IMR-90 (cell line): ENCODE measurements at regions not wholly inside any gene's neighbourhood (a gene's known extent, or its start where the extent isn't known, plus 50 kb on each side); places are given as distances from the start of the nearest gene placed in this dataset.

Source experiments
- ATAC-seq: fragments of 200-7000 bp; cut with Tn5 transposase; 2 replicates; pipeline ENCODE4 v1.9.1; 2020; ENCODE audit warnings: low read depth, mild to moderate bottlenecking, moderate library complexity
- BruUV-seq: library from RNA; stranded (reverse); fragments of 400-500 nt; replicated peaks from 2 replicates; lab custom pipeline; 2021; lab: Mats Ljungman, UMichigan
- CTCF ChIA-PET: fragments of 300-600 bp; formaldehyde crosslinking; extraction: SDS; loops from one replicate; lab custom pipeline; 2021; ENCODE audit warnings: antibody characterized with exemption; lab: Yijun Ruan, JAX
- POLR2A ChIA-PET: fragments of 300-600 bp; sonication (Branson Sonifier 250); formaldehyde crosslinking; loops from one replicate; lab custom pipeline; 2022; ENCODE audit warnings: antibody characterized with exemption; ENCODE audit not compliant: unreplicated experiment; lab: Charles Lee
- DNase-seq: peaks from one replicate; pipeline ENCODE4 v3.0.0; 2013
- H2AFZ ChIP-seq: replicated peaks from 2 replicates; pipeline ENCODE3; 2013; ENCODE audit warnings: low read length, mild to moderate bottlenecking; ENCODE audit not compliant: poor library complexity
- H2AK5ac ChIP-seq: 2 replicates; pipeline ENCODE4 v1.6.1; 2013; ENCODE audit warnings: low read depth, low read length, inconsistent platforms
- H2AK9ac ChIP-seq: replicated peaks from 2 replicates; pipeline ENCODE3; 2013; ENCODE audit warnings: mild to moderate bottlenecking, low read depth, low read length, moderate library complexity; ENCODE audit not compliant: poor library complexity
- H2BK120ac ChIP-seq: 2 replicates; pipeline ENCODE4 v1.6.1; 2013; ENCODE audit warnings: low read depth, low read length, inconsistent platforms
- H2BK15ac ChIP-seq: 3 replicates; pipeline ENCODE4 v1.6.1; 2013; ENCODE audit warnings: low read depth, low read length, inconsistent platforms
- H2BK20ac ChIP-seq: 2 replicates; pipeline ENCODE4 v1.6.1; 2013; ENCODE audit warnings: low read depth, mild to moderate bottlenecking, inconsistent platforms, low read length, moderate library complexity
- H2BK5ac ChIP-seq: 2 replicates; pipeline ENCODE4 v1.6.1; 2013; ENCODE audit warnings: mild to moderate bottlenecking, low read depth, low read length, inconsistent platforms; ENCODE audit not compliant: poor library complexity, severe bottlenecking
- H3K14ac ChIP-seq: replicated peaks from 2 replicates; pipeline ENCODE4 v1.6.1; 2013; ENCODE audit warnings: low read depth, low read length, inconsistent platforms
- H3K18ac ChIP-seq: 2 replicates; pipeline ENCODE4 v1.6.1; 2013; ENCODE audit warnings: low read depth, low read length, control low read depth
- H3K23ac ChIP-seq: 2 replicates; pipeline ENCODE4 v1.6.1; 2013; ENCODE audit warnings: low read depth, low read length, inconsistent platforms
- H3K27ac ChIP-seq: 2 replicates; pipeline ENCODE4 v1.5.1; 2013; ENCODE audit warnings: mild to moderate bottlenecking, control low read depth, low read length; ENCODE audit not compliant: insufficient read depth
- H3K27me3 ChIP-seq: 2 replicates; pipeline ENCODE4 v1.6.1; 2013; ENCODE audit warnings: low read length; ENCODE audit not compliant: control insufficient read depth, insufficient read depth
- H3K36me3 ChIP-seq: 2 replicates; pipeline ENCODE4 v1.6.1; 2013; ENCODE audit warnings: low read length, mixed read lengths; ENCODE audit not compliant: control insufficient read depth, insufficient read depth
- H3K4ac ChIP-seq: 2 replicates; pipeline ENCODE4 v1.6.1; 2013; ENCODE audit warnings: low read depth, low read length, inconsistent platforms
- H3K4me1 ChIP-seq: 2 replicates; pipeline ENCODE4 v1.6.1; 2013; ENCODE audit warnings: low read length, mixed read lengths; ENCODE audit not compliant: control insufficient read depth, insufficient read depth
- H3K4me2 ChIP-seq: 2 replicates; pipeline ENCODE4 v1.6.1; 2013; ENCODE audit warnings: low read depth, mild to moderate bottlenecking, control low read depth, low read length, moderate library complexity
- H3K4me3 ChIP-seq: 2 replicates; pipeline ENCODE4 v1.5.1; 2013; ENCODE audit warnings: low read depth, mild to moderate bottlenecking, control low read depth, low read length, moderate library complexity; ENCODE audit not compliant: insufficient read depth
- H3K56ac ChIP-seq: 2 replicates; pipeline ENCODE4 v1.6.1; 2013; ENCODE audit warnings: low read length, inconsistent platforms; ENCODE audit not compliant: insufficient read depth; ENCODE audit errors: extremely low read depth
- H3K79me1 ChIP-seq, 2 experiments: 2 replicates each; pipeline ENCODE4 v1.6.1; 2013; ENCODE audit warnings: low read length in 2 of 2, inconsistent platforms in 1 of 2, low read depth in 1 of 2
- H3K9ac ChIP-seq: 2 replicates; pipeline ENCODE4 v1.6.1; 2013; ENCODE audit warnings: low read depth, low read length, control low read depth
- H3K9me1 ChIP-seq: 2 replicates; pipeline ENCODE4 v1.6.1; 2013; ENCODE audit warnings: low read length, inconsistent platforms; ENCODE audit not compliant: insufficient read depth
- H3K9me3 ChIP-seq: 2 replicates; pipeline ENCODE4 v1.6.1; 2013; ENCODE audit warnings: low read length; ENCODE audit not compliant: control insufficient read depth, insufficient read depth
- H4K20me1 ChIP-seq: 2 replicates; pipeline ENCODE4 v1.6.1; 2013; ENCODE audit warnings: low read length, inconsistent platforms; ENCODE audit not compliant: insufficient read depth
- H4K5ac ChIP-seq: 2 replicates; pipeline ENCODE4 v1.6.1; 2013; ENCODE audit warnings: mild to moderate bottlenecking, low read depth, low read length, control low read depth
- H4K8ac ChIP-seq, 2 experiments: 2 replicates each; pipeline ENCODE4 v1.6.1; 2013; ENCODE audit warnings: low read depth in 2 of 2, low read length in 2 of 2, control low read depth in 1 of 2, inconsistent platforms in 1 of 2
- H4K91ac ChIP-seq: 2 replicates; pipeline ENCODE4 v1.6.1; 2013; ENCODE audit warnings: low read depth, low read length, inconsistent platforms; ENCODE audit not compliant: insufficient read depth
- BHLHE40 ChIP-seq: fragments of 150-350 bp; IDR thresholded peaks from 2 replicates; pipeline ENCODE4 v1.6.1; 2016; ENCODE audit warnings: mild to moderate bottlenecking, low read depth, low read length
- CEBPB ChIP-seq: IDR thresholded peaks from 2 replicates; pipeline ENCODE4 v1.6.1; 2012; ENCODE audit warnings: low read depth, low read length, improper control_type of control experiment
- CHD1 ChIP-seq: IDR thresholded peaks from 2 replicates; pipeline ENCODE4 v1.6.1; 2012; ENCODE audit warnings: low read depth, low read length, improper control_type of control experiment
- CTCF ChIP-seq: conservative IDR thresholded peaks from 2 replicates; pipeline ENCODE4 v1.5.1; 2012; ENCODE audit warnings: mild to moderate bottlenecking, low read depth, low read length, improper control_type of control experiment
- ELK1 ChIP-seq: fragments of 150-350 bp; IDR thresholded peaks from 2 replicates; pipeline ENCODE4 v1.6.1; 2016; ENCODE audit warnings: low read depth, mild to moderate bottlenecking, low read length, moderate library complexity, borderline replicate concordance
- FOS ChIP-seq: fragments of 150-350 bp; IDR thresholded peaks from 2 replicates; pipeline ENCODE4 v1.6.1; 2016; ENCODE audit warnings: low read depth, low read length
- MAFK ChIP-seq: IDR thresholded peaks from 2 replicates; pipeline ENCODE4 v1.6.1; 2012; ENCODE audit warnings: low read depth, low read length, improper control_type of control experiment
- MAZ ChIP-seq: IDR thresholded peaks from 2 replicates; pipeline ENCODE4 v1.6.1; 2012; ENCODE audit warnings: low read depth, mild to moderate bottlenecking, low read length, improper control_type of control experiment, moderate library complexity, borderline replicate concordance
- MXI1 ChIP-seq: IDR thresholded peaks from 2 replicates; pipeline ENCODE4 v1.6.1; 2012; ENCODE audit warnings: low read depth, mild to moderate bottlenecking, low read length, moderate library complexity, borderline replicate concordance
- NFE2L2 ChIP-seq: fragments of 150-350 bp; IDR thresholded peaks from 2 replicates; pipeline ENCODE4 v1.6.1; 2016; ENCODE audit warnings: low read depth, mild to moderate bottlenecking, low read length
- POLR2A ChIP-seq: IDR thresholded peaks from 2 replicates; pipeline ENCODE4 v1.6.1; 2012; ENCODE audit warnings: mild to moderate bottlenecking, low read depth, low read length
- RCOR1 ChIP-seq: IDR thresholded peaks from 2 replicates; pipeline ENCODE4 v1.6.1; 2012; ENCODE audit warnings: mild to moderate bottlenecking, low read length, improper control_type of control experiment; ENCODE audit not compliant: insufficient replicate concordance
- RFX5 ChIP-seq: IDR thresholded peaks from 2 replicates; pipeline ENCODE4 v1.8.0; 2012; ENCODE audit warnings: low read depth, mild to moderate bottlenecking, low read length, moderate library complexity
- SMC3 ChIP-seq: fragments of 150-350 bp; IDR thresholded peaks from 2 replicates; pipeline ENCODE4 v1.6.1; 2016; ENCODE audit warnings: low read depth, mild to moderate bottlenecking, antibody characterized with exemption, low read length, moderate library complexity
- USF2 ChIP-seq: fragments of 150-350 bp; IDR thresholded peaks from 2 replicates; pipeline ENCODE4 v1.6.1; 2017; ENCODE audit warnings: mild to moderate bottlenecking, antibody characterized with exemption, low read length, low read depth
- WGBS, 2 experiments: methylation state at CpG; one replicate each; pipeline versions ENCODE4 v1.1.5 to v1.1.7; 2013; ENCODE audit warnings: missing lambda C conversion rate in 2 of 2; ENCODE audit not compliant: insufficient read length in 1 of 2; ENCODE audit errors: extremely low coverage in 2 of 2; 5-methylcytosine and 5-hydroxymethylcytosine counted together
- dilution Hi-C: fragments of 300-500 bp; cut with HindIII; formaldehyde crosslinking; loops from one replicate; pipeline ENCODE4 v1.14.3; 2018; ENCODE audit warnings: low sequenced_read_pairs; ENCODE audit not compliant: unreplicated experiment
- in situ Hi-C: fragments of 300-500 bp; cut with MboI; formaldehyde crosslinking; loops from 3 replicates; pipeline ENCODE4 v1.14.3; 2019; ENCODE audit warnings: low sequenced_read_pairs, inconsistent platforms, mixed read lengths
- intact Hi-C: fragments of 100-400 bp; cut with micrococcal nuclease; formaldehyde crosslinking; loops from 2 replicates; pipeline ENCODE4 v1.10.0; 2022

GRCh38 chr9:119544492-119544891 is 175.3 kb upstream of the BRINP1 start (continued):
- no peak for TF ChIP-seq CTCF
- no peak for TF ChIP-seq MAZ

- Histone ChIP-seq H2BK15ac (no peak overlapping the region), H2BK5ac (no peak overlapping the region), H4K8ac (no peak overlapping the region), H3K23ac (no peak overlapping the region), H3K9ac (no peak overlapping the region), H3K9me1 (no peaks in the 10 kb centered on the region), H3K18ac (no peak overlapping the region), H2BK120ac (no peak overlapping the region), H4K5ac (no peak overlapping the region), H2AK9ac (no peak overlapping the region), H3K4me1 (no peaks in the 10 kb centered on the region), H3K27ac (no peak overlapping the region), H3K14ac (no peak overlapping the region), H4K91ac (no peak overlapping the region), H3K4me3 (no peak overlapping the region), H3K79me1 (no peaks in the 10 kb centered on the region), H2AFZ (no peak overlapping the region), H3K4ac (no peak overlapping the region), H3K36me3 (no peaks in the 10 kb centered on the region), H3K4me2 (no peak overlapping the region), H4K20me1 (no peaks in the 10 kb centered on the region), H3K56ac (no peak overlapping the region), H3K9me3 (peaks cover 4% of the 10 kb centered on the region), H2AK5ac (no peak overlapping the region), H3K27me3 (no peaks in the 10 kb centered on the region), H2BK20ac (no peak overlapping the region)
- TF ChIP-seq RCOR1 (no peak), BHLHE40 (no peak), NFE2L2 (no peak), POLR2A (no peak), USF2 (no peak), CHD1 (no peak), MAFK (no peak), FOS (no peak), SMC3 (no peak), RFX5 (no peak), MXI1 (no peak), ELK1 (no peak), CEBPB (no peak), MAZ (no peak)
- ChIA-PET POLR2A (no interaction called here), CTCF (no interaction called here)
- no CpG with 5 or more reads among the region's 3 CpGs for WGBS, 2 experiments
- in situ Hi-C loops, result no loop called here
- intact Hi-C loops, result no loop called here
- dilution Hi-C loops, result no loop called here
- DNase-seq (no peak), ATAC-seq (no peak)
- no TSS peak for BruUV-seq
These were observed 167.9 kb upstream of the BRINP1 start for GRCh38 chr9:119537138-119537537.
